Activated CD4-positive, alpha-beta memory T cell treated with anti-CD3 and anti-CD28 coated beads for 36 hours (primary cell): ENCODE measurements at regions not wholly inside any gene's neighbourhood (a gene's known extent, or its start where the extent isn't known, plus 50 kb on each side); places are given as distances from the start of the nearest gene placed in this dataset. TPM values are rescaled to one million over a fixed set of nuclear protein-coding genes. Genes with fewer than 3 reads are reported as not detected.
"Not testable (repeated sequence)": the region's sequence is repeated elsewhere in the genome, so short reads cannot be mapped to it uniquely, and the experiment has no call there.

Experiments used
- CTCF ChIA-PET: fragments of 350-600 bp; sonication (Branson Sonifier 250); formaldehyde crosslinking; loops from one replicate; lab custom pipeline; 2021; ENCODE audit warnings: antibody characterized with exemption, inconsistent platforms; lab: Charles Lee
- POLR2A ChIA-PET: fragments of 350-600 bp; sonication (Branson Sonifier 250); formaldehyde crosslinking; loops from one replicate; lab custom pipeline; 2021; ENCODE audit warnings: antibody characterized with exemption; lab: Charles Lee
- DNase-seq: peaks from one replicate; pipeline ENCODE4 v3.0.0-alpha.2; 2020
- H3K27ac Mint-ChIP-seq: one replicate; pipeline ENCODE4 v1.8.0; 2021; ENCODE audit warnings: mixed read lengths
- H3K27me3 Mint-ChIP-seq: one replicate; pipeline ENCODE4 v1.8.0; 2021; ENCODE audit warnings: mixed read lengths
- H3K36me3 Mint-ChIP-seq: one replicate; pipeline ENCODE4 v1.8.0; 2021; ENCODE audit warnings: mixed read lengths
- H3K4me1 Mint-ChIP-seq: one replicate; pipeline ENCODE4 v1.8.0; 2021; ENCODE audit warnings: low read depth, mixed read lengths
- H3K4me3 Mint-ChIP-seq: one replicate; pipeline ENCODE4 v1.8.0; 2021; ENCODE audit warnings: mild to moderate bottlenecking, mixed read lengths
- H3K9me3 Mint-ChIP-seq: one replicate; pipeline ENCODE4 v1.8.0; 2021; ENCODE audit warnings: mixed read lengths
- intact Hi-C: fragments of 100-400 bp; cut with micrococcal nuclease; formaldehyde crosslinking; loops from one replicate; pipeline ENCODE4 v1.15.1; 2023
- microRNA-seq: library from miRNA; unstranded; fragments of <30 nt; microRNA quantifications from one replicate; pipeline ENCODE4 v1.2.0, GENCODE V29; 2022; ENCODE audit warnings: borderline number of aligned reads, borderline microRNAs expressed, borderline replicate concordance

DNA sequence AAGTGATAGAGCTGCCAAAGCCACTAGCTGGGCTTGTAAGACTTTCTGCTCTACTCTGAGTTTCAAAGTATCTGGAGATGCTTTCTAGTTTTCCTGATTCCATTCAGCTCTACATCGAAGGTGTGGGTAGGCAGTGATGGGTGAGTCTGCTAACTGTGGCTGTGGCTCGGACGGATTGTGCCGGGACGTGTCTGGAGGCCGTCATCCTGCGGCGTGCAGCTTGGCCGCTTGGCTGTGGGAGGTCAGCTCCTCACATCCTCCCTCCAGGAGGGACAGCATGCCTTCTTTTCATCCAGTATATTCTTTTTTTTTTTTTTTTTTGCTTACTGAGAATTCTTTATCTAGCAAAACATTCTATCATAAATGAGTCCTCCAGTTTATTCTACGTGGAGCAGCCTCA is 77.9 kb upstream of the AADAT start:
- Mint-ChIP-seq H3K36me3 (no peaks in the 10 kb centered on the region), H3K27ac (no peak overlapping the region), H3K27me3 (peaks cover 1% of the 10 kb centered on the region), H3K4me3 (no peak overlapping the region), H3K4me1 (no peaks in the 10 kb centered on the region), H3K9me3 (no peaks in the 10 kb centered on the region)
- POLR2A ChIA-PET = no interaction called here
- DNase-seq = no peak
- CTCF ChIA-PET = no interaction called here
- intact Hi-C loops = no loop called here

DNA sequence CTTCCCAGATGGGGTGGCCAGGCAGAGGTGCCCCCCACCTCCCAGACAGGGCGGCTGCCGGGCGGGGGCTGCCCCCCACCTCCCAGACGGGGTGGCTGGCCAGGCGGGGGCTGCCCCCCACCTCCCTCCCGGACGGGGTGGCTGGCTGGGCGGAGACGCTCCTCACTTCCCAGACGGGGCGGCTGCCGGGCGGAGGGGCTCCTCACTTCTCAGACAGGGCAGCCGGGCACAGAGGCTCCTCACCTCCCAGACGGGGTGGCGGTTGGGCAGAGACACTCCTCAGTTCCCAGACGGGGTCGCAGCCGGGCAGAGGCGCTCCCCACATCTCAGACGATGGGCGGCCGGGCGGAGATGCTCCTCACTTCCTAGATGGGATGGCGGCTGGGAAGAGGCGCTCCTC is 76.4 kb upstream of the AADAT start:
- H3K27ac Mint-ChIP-seq, H3K9me3 Mint-ChIP-seq, H3K27me3 Mint-ChIP-seq, DNase-seq, H3K4me1 Mint-ChIP-seq, H3K36me3 Mint-ChIP-seq, intact Hi-C loops, CTCF ChIA-PET, POLR2A ChIA-PET, H3K4me3 Mint-ChIP-seq: not testable (repeated sequence)

DNA sequence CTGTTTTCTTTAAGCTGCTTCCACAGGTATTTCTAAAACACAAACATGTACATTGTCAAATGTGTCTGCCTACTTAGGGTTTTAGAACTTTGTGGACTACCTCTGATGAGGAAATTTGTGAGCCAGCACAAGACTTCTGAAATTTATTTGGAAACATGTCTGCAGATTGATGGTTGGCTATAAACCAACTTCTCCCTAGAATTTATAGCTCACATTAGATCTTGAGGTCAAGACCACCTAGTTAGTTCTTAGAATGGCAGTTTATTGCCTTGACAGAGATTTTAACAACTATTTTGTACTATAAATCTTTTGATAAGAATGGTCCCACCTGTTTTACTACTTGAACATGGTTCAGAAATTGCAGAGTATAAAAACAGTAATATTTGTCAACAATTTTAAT is 72.7 kb upstream of the AADAT start:
- Mint-ChIP-seq H3K4me3 (no peak overlapping the region), H3K4me1 (no peaks in the 10 kb centered on the region), H3K36me3 (no peaks in the 10 kb centered on the region), H3K27me3 (peaks cover 6% of the 10 kb centered on the region), H3K9me3 (peaks cover 4% of the 10 kb centered on the region), H3K27ac (no peak overlapping the region)
- intact Hi-C loops = no loop called here
- ChIA-PET CTCF (no interaction called here), POLR2A (no interaction called here)
- no peak for DNase-seq

DNA sequence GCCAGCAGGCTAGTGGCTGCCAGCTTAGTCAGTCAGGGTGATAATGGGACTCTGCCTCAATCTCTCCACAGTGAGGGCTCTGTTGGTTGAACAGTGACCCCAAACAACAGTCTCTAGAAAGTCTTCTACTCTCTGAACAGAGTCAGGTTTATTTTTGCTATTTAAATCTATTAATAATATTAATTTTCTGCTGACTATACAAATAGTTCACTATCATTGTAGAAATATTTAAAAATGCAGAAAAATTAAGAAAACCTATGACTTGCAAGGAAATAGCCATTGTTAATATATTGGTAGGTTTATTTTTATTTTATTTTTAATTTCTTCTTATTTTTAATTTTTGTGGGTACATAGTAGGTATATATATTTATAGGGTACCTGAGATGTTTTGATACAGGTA is 67.9 kb upstream of the AADAT start:
- Mint-ChIP-seq H3K4me1 (no peaks in the 10 kb centered on the region), H3K4me3 (no peak overlapping the region), H3K27me3 (peaks cover 8% of the 10 kb centered on the region), H3K27ac (no peak overlapping the region), H3K36me3 (no peaks in the 10 kb centered on the region), H3K9me3 (peaks cover 10% of the 10 kb centered on the region)
- no peak for DNase-seq
- intact Hi-C loops = no loop called here
- ChIA-PET POLR2A (no interaction called here), CTCF (no interaction called here)

DNA sequence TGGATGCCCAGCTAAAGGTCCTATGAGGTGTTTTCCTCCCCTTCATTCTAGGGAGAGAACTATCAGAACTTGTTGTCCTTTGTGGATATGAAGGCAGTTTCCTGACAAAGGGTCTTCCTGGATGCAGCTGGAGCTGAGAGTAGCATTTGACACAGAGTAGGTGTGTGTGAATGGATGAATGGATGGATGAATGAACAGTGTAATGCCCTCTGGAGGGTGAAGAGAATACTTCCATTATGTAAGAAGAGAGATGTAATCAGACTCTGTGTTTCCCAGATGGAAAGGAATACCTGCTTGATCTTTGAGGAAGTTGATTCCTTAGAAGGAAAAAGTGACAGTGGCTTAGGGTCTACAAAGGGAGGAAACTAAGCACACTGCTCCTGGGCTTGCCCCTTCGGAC is 55.4 kb upstream of the AADAT start:
- no peak for DNase-seq
- H3K36me3 Mint-ChIP-seq = no peaks in the 10 kb centered on the region
- H3K27ac Mint-ChIP-seq = no peak overlapping the region
- H3K27me3 Mint-ChIP-seq = no peaks in the 10 kb centered on the region
- ChIA-PET CTCF (no interaction called here), POLR2A (no interaction called here)
- intact Hi-C loops = no loop called here
- no peak overlapping the region for H3K4me3 Mint-ChIP-seq
- no peaks in the 10 kb centered on the region for H3K9me3 Mint-ChIP-seq
- H3K4me1 Mint-ChIP-seq = no peaks in the 10 kb centered on the region

GRCh38 chr4:170139764-170140163 is 50.0 kb upstream of the AADAT start:
- ChIA-PET CTCF (no interaction called here), POLR2A (no interaction called here)
- no peaks in the 10 kb centered on the region for H3K27me3 Mint-ChIP-seq
- intact Hi-C loops = no loop called here
- no peaks in the 10 kb centered on the region for H3K9me3 Mint-ChIP-seq
- H3K4me3 Mint-ChIP-seq = no peak overlapping the region
- H3K27ac Mint-ChIP-seq = no peak overlapping the region
- DNase-seq = no peak
- H3K4me1 Mint-ChIP-seq = peaks cover 2% of the 10 kb centered on the region
- H3K36me3 Mint-ChIP-seq = no peaks in the 10 kb centered on the region

Small RNAs in the stretch of these regions (microRNA-seq; reads per million reads assigned to microRNA genes)
- not detected for gene MIR6082
